ENCODE measurements at regions not wholly inside any gene's neighbourhood (a gene's known extent, or its start where the extent isn't known, plus 50 kb on each side); places are given as distances from the start of the nearest gene placed in this dataset.

GRCh38 chr12:127717278-127717677 is 549.7 kb upstream of the TMEM132C start:
- no peak for TF ChIP-seq CTCF (conservative IDR thresholded peaks at IDR 0.05 in 1 of 2, IDR thresholded peaks at IDR 0.05 in 1 of 2; ENCODE audit: extremely low read depth in 1 of 2, insufficient read depth in 1 of 2, low read depth in 1 of 2, low read length in 2 of 2)
- TF ChIP-seq EZH2 (IDR thresholded peaks at IDR 0.05; ENCODE audit: borderline replicate concordance, low read length) = no peak

Measured in mammary epithelial cell (primary cell).